T-helper 2 cell treated with Interferon-gamma antibody and Interleukin-4, amounts not matched to agents 100 ng/mL and 5 ng/mL, for 36 hours (primary cell): ENCODE measurements at regions not wholly inside any gene's neighbourhood (a gene's known extent, or its start where the extent isn't known, plus 50 kb on each side); places are given as distances from the start of the nearest gene placed in this dataset.

Source experiments
- intact Hi-C: fragments of 100-400 bp; cut with micrococcal nuclease; formaldehyde crosslinking; loops from one replicate; pipeline ENCODE4 v1.15.1; 2023

DNA sequence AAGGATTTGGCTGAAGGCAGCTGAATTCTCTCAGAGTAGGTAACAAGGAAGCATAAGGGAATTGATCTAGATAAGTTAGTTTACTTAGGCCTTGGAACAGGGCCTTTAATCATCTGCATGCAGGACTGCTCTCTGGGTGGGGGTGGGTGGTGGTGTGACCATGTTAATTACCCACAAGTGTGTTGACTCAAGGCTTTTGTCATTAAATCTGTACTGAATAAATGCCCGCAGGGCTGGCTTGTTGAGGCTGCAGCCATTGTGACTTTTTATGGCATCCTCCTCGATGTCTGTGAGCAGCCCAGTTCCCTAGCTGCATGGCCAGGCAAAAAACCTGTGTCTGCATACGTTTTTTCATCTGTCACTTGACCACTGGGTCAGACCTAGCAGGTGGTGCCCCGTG lies 63.5 kb upstream of the ASCC3 start:
- intact Hi-C loops, result no loop called here

DNA sequence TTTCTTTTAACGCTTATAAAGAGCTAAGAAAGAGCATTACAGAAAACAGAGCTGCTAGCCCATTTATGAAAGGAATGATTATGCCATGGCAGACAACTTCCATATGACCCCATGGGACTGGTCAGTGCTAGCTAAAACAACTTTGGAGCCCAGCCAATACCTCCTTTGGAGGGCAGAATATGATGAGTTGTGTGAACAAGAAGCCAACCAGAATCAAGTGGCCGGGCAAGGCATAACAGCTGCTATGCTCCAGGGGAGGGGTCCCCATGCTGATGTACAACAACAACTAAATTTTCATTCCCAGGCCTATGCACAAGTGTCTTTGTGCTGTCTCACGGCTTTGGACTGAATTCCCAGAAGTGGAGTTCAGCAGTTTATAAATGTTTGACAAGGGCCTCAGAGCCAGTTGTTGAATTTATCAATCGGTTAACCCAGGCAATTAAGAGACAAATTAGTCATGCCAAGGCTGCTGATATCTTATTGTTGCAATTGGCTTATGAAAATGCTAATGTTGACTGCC lies 65.0 kb upstream of the ASCC3 start:
- intact Hi-C loops, result no loop called here

DNA sequence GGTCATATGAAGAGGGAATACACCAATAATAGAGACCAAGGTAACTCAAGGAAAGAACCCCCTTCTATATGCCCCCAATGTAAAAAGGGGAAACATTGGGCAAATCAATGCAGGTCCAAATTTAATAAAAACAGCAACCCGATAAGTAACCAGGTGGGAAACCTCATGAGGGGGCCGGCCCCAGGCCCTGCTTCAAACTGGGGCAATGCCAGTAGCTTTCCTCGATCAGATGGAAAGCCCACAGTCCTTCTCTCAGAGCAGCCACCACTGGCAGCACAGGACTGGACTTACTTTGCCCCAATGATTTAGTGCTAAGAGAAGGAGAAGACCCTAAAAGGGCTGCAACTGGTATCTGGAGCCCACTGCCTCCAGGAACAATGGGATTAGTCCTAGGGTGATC lies 65.6 kb upstream of the ASCC3 start:
- intact Hi-C loops, result no loop called here

DNA sequence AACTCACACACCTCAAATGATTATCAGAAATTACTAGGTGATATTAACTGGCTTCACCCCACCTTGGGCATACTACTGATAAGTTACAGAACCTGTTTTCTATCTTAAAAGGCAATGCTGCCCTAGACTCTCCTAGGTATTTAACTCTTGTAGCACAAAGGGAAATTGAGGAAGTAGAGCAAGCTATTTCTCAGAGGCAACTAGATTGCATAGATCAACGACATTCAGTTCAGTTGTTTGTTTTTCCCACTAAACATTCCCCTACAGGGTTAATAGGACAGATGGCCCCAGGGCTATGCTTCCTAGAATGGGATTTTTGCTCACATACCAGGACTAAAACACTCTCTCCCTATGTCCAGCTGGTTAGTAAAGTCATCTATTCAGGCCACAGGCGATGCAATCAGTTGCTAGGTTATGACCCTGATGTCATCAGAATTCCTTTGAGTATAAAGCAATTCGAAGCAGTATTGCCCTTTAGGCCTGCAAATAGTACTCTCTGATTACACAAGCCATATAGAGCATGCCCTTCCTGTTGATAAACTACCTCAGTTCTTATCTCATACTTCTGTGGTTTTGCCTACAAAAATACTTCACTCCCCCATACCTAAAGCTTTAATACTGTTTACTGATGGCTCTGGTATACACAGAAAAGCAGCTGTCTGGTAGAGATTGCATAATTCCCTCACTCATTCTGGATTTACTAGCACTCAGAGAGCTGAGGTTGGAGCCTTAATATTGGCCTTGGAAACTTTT lies 67.4 kb upstream of the ASCC3 start:
- intact Hi-C loops, result no loop called here

DNA sequence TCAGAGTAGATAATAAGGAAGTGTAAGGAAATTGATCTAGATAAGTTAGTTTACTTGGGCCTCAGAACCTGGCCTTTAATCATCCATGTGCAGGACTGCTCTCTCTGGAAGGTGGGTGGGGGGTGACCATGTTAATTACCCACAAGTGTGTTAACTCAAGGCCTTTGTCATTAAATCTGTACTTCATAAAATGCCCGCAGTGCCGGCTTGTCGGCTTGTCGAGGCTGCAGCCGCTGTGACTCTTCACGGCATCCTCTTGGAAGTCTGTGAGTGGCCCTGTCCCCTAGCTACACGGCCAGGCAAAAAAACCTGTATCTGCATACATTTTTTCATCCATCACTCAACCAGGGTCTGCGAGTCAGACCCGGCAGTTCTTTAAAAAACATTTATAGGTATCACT lies 70.9 kb upstream of the ASCC3 start:
- intact Hi-C loops, result no loop called here

DNA sequence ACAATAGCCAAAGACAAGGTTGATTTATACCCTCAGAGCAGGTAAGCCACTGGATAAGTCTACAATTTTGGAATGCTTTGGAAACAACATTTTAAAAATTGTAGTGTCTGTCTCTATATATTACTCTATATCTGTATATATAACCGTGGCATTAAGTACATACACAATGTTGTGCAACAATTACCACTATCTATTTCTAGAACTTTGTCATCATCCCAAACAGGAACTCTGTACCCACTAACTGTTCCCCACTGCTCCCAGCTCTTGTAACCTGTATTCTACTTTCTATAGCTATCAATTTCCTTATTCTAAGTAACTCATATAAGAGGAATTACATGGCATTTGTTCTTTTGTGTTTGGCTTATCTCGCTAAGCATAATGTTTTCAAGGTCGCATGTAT lies 78.2 kb upstream of the ASCC3 start:
- intact Hi-C loops, result no loop called here

DNA sequence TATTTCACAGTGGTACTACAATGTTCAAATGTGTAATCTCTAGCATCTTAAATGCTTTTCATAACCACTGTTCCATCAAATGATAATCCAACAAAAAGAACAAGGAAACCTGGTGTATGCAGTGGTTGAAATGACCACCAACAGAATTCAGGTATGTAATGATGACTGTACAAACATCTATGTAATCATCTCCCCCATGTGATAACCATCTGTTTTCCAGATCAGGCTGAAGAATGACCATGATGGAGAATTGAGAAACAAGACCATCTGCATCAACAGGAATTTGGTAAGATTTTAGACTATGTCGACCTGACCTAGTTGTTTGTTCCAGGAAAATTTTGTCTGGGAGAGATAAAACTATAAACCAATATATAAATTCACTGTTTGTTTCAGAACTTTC lies 81.3 kb upstream of the ASCC3 start:
- intact Hi-C loops, result no loop called here

DNA sequence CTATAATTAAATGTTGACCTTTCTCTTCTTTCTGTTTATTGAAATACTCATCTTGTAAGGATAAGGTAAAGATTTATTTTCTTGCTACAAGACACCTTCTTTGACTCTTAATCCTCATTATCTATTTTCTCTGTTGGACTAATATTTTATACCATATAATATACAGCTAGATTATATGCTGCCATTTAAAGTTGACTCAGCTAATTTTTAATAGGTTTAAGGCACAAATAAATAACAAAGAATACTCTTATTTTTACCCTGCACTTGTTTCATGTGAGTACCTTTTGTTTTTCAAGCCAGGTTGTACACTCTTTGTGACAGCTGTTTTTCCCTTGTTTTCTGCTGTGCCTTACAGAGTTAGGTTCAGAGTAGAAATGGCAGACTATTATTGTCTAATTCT lies 83.9 kb upstream of the ASCC3 start:
- intact Hi-C loops, result no loop called here

DNA sequence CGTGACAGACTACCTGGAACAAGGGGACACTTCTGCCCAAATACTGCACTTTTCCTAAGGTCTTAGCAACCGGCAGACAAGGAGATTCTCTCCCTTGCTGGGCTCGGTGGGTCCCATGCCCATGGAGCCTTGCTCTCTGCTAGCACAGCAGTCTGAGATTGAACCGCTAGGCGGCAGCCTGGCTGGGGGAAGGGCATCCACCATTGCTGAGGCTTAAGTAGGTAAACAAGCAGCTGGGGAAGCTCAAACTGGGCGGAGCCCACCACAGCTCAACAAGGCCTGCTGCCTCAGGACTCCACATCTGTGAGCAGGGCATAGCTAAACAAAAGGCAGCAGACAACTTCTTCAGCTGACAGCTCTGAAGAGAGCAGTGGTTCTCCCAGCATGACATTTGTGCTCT lies 87.8 kb upstream of the ASCC3 start:
- intact Hi-C loops, result no loop called here

DNA sequence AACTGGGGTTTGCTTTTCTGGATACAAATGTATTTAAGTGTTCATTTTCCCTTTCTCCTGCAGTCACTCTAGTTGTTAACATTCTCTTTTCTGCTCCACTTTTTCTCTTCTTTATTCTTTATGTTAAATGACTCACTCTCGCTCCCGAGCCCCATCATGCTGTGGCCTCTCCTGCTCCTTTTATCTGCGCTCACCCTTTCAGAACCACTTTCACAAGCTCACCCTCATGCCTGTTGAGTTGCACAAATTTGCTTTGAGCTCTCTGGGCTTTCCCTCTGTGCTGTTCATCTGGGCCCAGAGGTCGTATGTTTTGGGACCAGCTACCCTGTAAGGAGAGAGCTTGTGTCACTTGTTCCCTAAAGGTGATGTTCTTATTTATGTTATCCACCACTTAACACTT lies 98.1 kb upstream of the ASCC3 start:
- intact Hi-C loops, result no loop called here

DNA sequence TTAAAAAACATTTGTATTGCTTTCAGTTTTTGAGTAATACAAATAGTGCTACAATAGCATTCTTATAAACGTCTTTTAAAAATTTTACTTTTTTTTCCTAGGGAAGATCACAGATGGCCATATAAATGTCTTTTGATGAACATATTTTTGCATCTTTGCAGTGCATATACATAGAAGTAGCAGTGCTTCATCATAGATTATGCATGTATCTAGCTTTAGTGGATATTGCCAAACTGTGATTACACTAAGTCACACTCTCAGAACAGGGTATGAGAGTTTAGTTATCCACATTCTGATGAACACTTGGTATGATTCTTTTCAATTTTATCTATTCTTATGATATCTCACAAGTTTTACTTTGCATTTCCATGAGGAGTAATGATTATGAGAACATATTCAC lies 99.8 kb upstream of the ASCC3 start:
- intact Hi-C loops, result no loop called here

DNA sequence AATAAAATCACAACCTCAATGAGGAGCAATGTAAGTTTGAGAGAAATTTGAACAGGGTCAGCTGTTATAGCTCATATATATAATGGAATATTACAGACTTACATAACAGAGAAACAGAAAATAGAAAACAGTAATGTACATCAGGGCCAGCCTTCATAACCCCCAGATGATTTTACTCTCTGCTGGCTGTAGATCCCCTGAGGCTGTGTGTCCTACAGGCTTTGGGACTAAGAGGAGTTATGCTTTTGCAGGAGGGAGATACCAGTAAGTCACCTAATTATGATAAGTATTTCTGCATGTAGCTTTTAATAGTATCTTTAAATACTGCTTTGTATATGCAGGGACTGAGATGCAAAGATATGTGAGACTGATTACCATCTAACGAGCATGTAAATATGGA lies 105.8 kb upstream of the ASCC3 start:
- intact Hi-C loops, result no loop called here

DNA sequence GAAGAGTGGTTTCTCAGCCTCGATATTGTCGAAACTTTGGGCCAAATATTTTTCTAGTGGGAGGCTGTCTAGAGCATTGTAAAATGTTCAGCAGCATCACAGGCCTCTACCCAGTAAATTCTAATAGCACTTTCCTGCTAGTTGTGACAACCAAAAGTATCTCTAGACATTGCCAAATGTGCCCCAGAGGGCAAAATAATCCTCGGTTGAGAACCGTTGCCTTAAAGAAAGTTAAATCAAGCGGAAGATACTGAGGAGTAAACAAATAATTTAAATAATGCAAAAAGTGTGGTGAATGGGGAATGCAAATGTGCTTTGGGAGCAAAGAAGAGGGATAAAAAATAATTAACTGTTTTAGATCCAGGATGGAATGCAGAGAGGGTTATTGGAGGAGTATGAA lies 106.4 kb upstream of the ASCC3 start:
- intact Hi-C loops, result no loop called here

DNA sequence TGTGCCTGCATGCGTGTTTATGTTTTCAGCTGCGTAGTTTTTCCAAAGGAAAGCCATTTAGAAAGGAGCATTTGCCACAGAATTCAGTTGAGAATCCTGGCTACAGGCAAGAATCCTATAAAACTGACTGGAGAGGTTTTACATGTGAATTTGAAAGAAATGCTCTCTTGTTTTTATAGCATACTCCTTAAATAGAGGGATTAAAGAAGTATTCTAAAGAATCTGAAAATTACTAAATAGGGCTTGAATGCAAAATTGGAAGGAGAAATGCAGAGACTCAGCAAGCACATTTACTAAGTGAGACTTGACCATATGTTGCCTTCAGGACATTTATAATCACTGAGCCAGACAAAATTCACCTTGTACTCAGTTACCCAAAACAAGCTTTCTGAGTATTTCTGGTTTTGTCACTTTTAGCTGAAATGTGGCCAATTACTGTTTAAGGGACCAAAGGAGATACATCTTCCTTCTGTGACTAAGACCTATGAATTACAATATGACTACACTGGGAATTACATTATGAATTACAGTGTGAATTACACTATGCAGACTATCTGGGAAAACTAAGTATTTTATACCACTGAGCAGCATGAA lies 107.4 kb upstream of the ASCC3 start:
- intact Hi-C loops, result no loop called here

DNA sequence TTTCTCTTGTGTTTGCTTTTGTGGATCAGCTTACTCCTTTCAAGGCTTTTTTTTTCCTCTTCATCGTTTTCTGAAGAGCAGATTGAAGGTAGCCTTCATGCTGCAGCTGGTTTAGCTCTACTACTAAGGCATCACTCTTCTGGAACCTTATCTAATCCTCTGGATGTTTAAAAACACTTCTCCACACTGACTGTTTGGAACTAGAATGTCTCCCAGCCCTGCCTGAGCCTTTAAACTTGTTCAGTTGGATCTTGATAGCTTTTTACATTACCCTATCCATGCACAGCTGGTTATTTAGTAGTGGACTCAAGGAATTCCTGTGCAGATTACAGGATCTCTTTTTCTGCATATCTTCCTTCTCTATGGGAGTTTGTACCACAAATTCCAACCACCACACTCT lies 108.9 kb upstream of the ASCC3 start:
- intact Hi-C loops, result no loop called here

DNA sequence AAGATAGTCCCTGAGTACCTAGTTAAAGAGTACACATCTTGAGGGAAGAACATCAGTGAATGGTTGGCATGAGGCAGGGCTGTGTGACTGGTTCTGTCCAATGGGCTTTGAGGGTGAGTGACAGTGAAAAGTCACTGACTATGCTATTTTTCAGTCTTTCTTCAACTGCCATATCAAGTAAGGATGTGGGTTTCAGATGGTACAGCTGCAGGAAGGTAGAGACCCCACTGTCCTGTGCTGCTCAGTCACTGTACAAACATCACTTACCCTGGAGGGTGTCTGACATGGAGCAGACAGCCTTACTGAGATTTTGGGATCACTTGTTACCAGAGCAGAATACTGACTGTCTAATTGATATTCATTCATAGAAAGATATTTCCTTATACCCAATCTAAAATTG lies 115.3 kb upstream of the ASCC3 start:
- intact Hi-C loops, result no loop called here

DNA sequence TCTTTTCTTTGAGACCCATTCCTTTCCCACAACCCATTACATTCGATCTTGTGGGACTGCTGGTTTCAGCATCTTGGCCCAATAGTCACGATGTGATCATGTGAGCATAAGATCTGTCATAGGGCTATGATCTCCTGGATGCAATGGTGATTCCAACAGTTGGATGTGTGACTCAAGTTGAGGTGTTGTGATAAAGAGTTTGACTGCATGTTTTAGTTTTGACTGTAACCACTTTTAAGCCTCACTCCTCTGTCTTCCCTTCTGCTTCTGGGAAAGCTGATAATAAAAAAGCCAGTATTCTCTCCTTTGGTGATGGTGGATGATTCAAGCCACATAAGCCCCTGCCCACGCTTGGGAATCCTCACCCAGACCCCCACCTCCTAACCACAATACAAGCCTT lies 117.0 kb upstream of the ASCC3 start:
- intact Hi-C loops, result no loop called here

DNA sequence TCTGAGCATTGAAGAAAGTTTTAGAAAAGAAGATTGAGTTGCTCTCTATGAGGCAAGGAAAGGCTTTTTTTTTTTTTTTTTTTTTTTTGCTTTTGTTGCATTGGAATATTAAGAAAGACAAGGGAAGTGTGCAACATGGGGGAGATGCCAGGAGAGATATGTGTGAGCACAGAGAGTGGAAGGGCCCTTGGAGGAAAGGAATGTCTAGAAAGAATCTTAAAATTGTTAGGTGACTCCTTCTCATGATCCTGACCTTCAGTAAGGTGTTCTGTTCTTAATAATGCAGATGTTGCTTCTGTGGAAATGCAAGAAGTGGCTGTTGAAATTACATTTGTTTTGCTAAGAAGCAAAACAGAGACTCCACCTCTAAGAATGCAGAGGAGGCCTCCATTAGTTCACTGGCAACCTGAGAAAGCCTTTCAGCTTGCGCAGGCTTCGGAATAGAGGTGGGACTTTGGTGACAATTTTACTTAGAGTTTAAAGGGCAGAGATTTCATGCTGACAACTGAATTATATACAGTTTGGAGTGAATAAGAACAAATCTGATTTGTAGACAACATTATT lies 118.0 kb upstream of the ASCC3 start:
- intact Hi-C loops, result no loop called here

DNA sequence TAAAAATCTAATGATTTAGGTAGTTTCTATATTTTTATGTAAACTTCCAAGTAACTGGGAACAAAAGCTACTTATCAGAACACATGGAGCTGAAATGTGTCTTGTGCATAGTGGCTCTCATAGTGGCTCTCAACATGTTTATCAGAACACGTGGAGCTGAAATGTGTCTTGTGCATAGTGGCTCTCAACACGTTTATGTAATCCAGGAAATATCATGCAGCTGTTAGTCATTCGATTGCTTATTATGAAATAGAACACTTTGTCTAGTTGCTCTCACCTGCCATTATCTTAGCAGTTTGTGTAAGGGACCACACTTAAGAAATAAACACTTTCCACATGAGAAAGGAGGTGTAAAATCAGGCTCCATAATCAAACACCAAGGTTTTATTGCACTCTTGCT lies 119.2 kb upstream of the ASCC3 start:
- intact Hi-C loops, result no loop called here

DNA sequence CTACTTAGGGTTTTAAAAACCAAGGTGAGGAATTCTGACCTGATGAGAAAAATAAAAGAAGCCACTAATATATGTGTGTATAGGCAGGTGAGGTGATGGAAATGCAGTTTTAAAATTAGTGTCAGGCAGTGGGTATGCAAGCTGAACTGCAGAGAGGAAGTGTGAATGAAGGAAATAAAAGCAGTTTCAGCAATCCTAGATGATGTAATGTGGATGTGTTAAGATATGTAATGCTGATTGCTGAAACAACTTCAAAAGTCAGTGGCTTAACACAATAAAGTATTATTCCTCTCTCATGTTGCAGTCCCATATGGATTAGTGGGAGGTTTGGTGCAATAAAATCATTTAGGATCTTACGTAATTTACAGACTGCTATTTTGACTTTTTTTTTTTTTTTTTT lies 119.9 kb upstream of the ASCC3 start:
- intact Hi-C loops, result no loop called here

DNA sequence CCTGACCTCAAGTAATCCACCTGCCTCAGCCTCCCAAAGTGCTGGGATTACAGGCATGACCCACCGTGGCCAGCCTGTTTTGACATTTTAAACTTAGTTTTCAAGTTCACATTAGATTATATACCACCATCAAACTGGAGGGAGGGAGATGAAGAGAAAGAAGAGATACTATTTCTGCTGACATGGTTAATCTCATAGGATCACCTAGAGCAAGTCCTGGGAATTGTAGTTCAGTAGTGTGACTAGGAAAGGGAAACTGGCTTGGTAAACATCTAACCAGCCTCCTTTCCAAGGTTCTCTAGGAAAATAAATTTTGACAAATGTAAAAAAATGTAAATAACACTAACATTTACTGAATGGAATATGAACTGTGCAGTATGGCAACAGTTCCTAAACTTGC lies 120.5 kb upstream of the ASCC3 start:
- intact Hi-C loops, result no loop called here

DNA sequence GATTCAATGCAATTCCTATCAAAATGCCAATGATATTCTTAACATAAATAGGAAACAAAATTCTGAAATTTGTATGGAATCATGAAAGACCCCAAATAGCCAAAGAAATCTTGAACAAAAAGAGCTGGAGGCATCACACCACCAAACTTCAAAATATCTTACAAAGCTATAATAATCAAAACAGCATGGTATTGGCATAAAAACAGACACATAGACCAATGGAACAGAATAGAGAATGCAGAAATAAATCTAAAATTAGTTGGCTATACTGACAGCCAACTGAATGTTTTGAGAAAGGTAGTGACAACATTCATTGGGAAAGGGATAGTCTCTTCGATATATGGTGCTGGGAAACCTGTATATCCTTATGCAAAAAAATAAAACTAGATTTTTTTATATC lies 121.9 kb upstream of the ASCC3 start:
- intact Hi-C loops, result no loop called here

DNA sequence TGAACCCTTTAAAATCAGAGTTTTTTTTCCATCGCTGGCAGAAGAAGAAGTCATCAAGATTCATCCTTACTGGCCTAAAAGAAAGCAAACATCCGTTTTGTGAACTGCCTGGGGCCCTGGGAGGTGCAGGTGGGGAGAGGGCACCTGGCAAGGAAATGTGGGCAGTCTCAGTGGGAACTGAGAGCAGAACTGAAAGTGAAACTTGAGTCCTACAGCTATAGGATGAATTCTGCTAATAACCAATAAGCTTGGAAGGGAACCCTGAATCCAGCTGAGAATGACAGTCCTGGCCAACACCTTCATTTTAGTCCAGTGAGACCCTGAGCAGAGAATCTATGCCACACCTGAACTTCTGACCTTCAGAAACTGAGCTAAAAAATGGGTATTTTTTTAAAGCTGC lies 130.1 kb upstream of the ASCC3 start:
- intact Hi-C loops, result no loop called here
